Activated naive CD8-positive, alpha-beta T cell treated with anti-CD3 and anti-CD28 coated beads for 36 hours (primary cell): ENCODE measurements at regions not wholly inside any gene's neighbourhood (a gene's known extent, or its start where the extent isn't known, plus 50 kb on each side); places are given as distances from the start of the nearest gene placed in this dataset.

ENCODE experiments used
- DNase-seq: peaks from one replicate; pipeline ENCODE4 v3.0.0; 2021
- H3K27ac Mint-ChIP-seq: one replicate; pipeline ENCODE4 v1.8.0; 2022; ENCODE audit warnings: mild to moderate bottlenecking, moderate library complexity, mixed read lengths
- H3K27me3 Mint-ChIP-seq: one replicate; pipeline ENCODE4 v1.8.0; 2022; ENCODE audit warnings: mild to moderate bottlenecking, mixed read lengths
- H3K36me3 Mint-ChIP-seq: one replicate; pipeline ENCODE4 v1.8.0; 2021; ENCODE audit warnings: mild to moderate bottlenecking, mixed read lengths
- H3K4me1 Mint-ChIP-seq: one replicate; pipeline ENCODE4 v1.8.0; 2021; ENCODE audit warnings: mixed read lengths
- H3K4me3 Mint-ChIP-seq: one replicate; pipeline ENCODE4 v1.8.0; 2022; ENCODE audit warnings: mild to moderate bottlenecking, moderate library complexity, mixed read lengths
- H3K9me3 Mint-ChIP-seq: one replicate; pipeline ENCODE4 v1.8.0; 2022; ENCODE audit warnings: mixed read lengths

GRCh38 chr9:108803428-108804065 lies 52.2 kb downstream of the ACTL7B start:
- no peaks in the 10 kb centered on the region for H3K36me3 Mint-ChIP-seq
- no peaks in the 10 kb centered on the region for H3K4me1 Mint-ChIP-seq
- H3K27me3 Mint-ChIP-seq, result peaks cover 4% of the 10 kb centered on the region
- H3K9me3 Mint-ChIP-seq, result no peaks in the 10 kb centered on the region
- DNase-seq, result no peak
- no peak overlapping the region for H3K27ac Mint-ChIP-seq
- no peak overlapping the region for H3K4me3 Mint-ChIP-seq

- Mint-ChIP-seq H3K36me3 (no peaks in the 10 kb centered on the region), H3K27ac (no peak overlapping the region), H3K4me1 (no peaks in the 10 kb centered on the region), H3K9me3 (no peaks in the 10 kb centered on the region), H3K4me3 (no peak overlapping the region), H3K27me3 (peaks cover 4% of the 10 kb centered on the region)
- no peak for DNase-seq
These were observed 52.8 kb downstream of the ACTL7B start for GRCh38 chr9:108802967-108803366.

DNA sequence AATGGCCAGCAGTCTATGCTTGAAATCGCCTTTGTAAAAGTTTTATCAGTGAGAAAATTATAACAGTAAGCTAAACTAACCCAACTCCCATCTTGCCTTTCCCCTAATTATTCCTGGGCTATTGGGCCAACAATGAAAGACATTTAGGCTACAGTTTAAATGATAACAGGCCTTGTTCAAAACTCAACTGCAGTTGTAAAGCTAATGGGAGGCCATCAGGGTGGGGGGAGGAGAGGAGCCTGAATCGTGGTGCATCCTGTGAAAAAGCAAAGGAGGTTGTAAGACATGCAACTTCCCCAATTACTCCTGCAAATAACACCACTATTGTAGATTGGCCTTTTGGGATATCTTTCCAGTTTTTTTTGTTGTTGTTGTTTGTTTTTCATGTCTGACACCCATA lies 53.8 kb downstream of the ACTL7B start:
- Mint-ChIP-seq H3K27me3 (peaks cover 4% of the 10 kb centered on the region), H3K4me1 (no peaks in the 10 kb centered on the region), H3K27ac (no peak overlapping the region), H3K4me3 (no peak overlapping the region), H3K9me3 (no peaks in the 10 kb centered on the region), H3K36me3 (no peaks in the 10 kb centered on the region)
- no peak for DNase-seq

DNA sequence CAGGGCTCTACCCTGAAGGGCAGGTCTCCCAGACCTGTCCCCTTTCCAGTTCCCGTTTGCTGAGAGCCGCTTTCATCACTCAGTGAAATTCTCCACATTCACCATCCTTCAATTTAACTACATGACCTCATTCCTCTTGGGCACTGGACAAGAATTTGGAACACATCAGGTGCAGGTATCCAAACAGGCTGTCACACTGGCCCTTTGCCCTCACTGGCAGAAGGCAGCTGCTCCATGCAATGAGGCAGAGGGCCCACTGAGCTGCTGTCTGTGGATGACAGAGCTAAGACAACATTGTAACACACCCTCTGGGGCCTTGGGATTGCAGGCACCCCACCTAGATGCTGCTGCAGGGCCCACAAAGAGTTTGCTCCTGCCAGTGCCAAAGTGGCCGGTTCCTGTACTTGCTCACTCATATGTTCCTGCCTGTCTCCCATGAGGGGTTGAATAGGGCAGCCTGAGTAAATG lies 55.1 kb downstream of the ACTL7B start:
- no peaks in the 10 kb centered on the region for H3K9me3 Mint-ChIP-seq
- no peaks in the 10 kb centered on the region for H3K4me1 Mint-ChIP-seq
- DNase-seq, result no peak
- H3K4me3 Mint-ChIP-seq, result no peak overlapping the region
- H3K27me3 Mint-ChIP-seq, result peaks cover 4% of the 10 kb centered on the region
- H3K27ac Mint-ChIP-seq, result no peak overlapping the region
- H3K36me3 Mint-ChIP-seq, result no peaks in the 10 kb centered on the region

DNA sequence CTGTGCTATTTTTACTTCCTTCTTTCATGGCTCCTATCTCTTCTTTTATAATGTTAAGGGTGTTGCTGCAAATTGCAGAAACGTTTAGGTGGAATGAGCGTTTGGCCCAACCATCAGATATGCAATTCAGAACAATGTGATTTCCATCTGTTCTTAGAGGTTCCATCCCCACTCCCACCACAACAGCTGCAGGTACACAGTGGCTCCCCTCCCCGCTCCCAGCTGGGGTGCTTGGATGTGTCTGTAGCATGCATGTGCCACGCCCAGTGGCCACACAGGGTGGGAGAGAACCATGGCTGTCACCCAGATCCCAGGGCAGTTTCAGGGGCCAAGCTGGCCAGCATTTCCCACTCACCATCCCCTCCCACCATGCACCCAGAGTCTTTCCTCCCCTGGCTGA lies 62.2 kb downstream of the ACTL7B start:
- Mint-ChIP-seq H3K4me3 (no peak overlapping the region), H3K4me1 (no peaks in the 10 kb centered on the region), H3K36me3 (no peaks in the 10 kb centered on the region), H3K27ac (no peak overlapping the region), H3K27me3 (no peaks in the 10 kb centered on the region), H3K9me3 (no peaks in the 10 kb centered on the region)
- DNase-seq, result no peak

DNA sequence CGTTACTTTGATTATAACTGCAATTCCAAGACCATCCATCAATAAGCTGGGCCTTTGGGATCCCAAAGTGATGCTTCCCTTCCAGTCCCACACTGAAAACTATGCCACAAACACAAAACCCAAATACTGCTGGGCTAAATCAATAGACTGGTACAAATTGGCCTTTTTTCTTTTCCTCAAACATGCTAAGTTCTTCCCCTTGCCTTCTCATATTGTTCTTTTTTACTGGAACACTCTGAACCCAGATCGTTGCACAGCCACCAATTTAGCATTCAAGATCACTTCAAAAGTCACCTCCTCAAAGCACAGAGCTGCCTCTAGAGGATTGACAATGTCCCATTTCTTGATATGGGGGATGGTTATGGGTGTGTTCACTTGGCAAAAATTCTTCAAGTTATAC lies 66.0 kb downstream of the ACTL7B start:
- no peaks in the 10 kb centered on the region for H3K36me3 Mint-ChIP-seq

GRCh38 chr9:108787690-108788048 lies 68.1 kb downstream of the ACTL7B start:
- no peaks in the 10 kb centered on the region for H3K9me3 Mint-ChIP-seq
- H3K27me3 Mint-ChIP-seq, result peaks cover 3% of the 10 kb centered on the region
- peaks cover 4% of the 10 kb centered on the region for H3K4me1 Mint-ChIP-seq
- H3K27ac Mint-ChIP-seq, result no peak overlapping the region
- H3K4me3 Mint-ChIP-seq, result no peak overlapping the region
- no peak for DNase-seq
- no peaks in the 10 kb centered on the region for H3K36me3 Mint-ChIP-seq

More for the DNA sequence above, 66.0 kb downstream of the ACTL7B start:
- Mint-ChIP-seq H3K9me3 (no peaks in the 10 kb centered on the region), H3K27me3 (no peaks in the 10 kb centered on the region), H3K4me1 (no peaks in the 10 kb centered on the region), H3K27ac (no peak overlapping the region), H3K4me3 (no peak overlapping the region)
- DNase-seq, result no peak

GRCh38 chr9:108786901-108787689 lies 68.7 kb downstream of the ACTL7B start:
- Mint-ChIP-seq H3K9me3 (no peaks in the 10 kb centered on the region), H3K4me1 (peaks cover 4% of the 10 kb centered on the region), H3K27me3 (peaks cover 6% of the 10 kb centered on the region), H3K4me3 (no peak overlapping the region), H3K36me3 (no peaks in the 10 kb centered on the region), H3K27ac (no peak overlapping the region)
- no peak for DNase-seq

GRCh38 chr9:108786322-108786721 lies 69.5 kb downstream of the ACTL7B start:
- peaks cover 13% of the 10 kb centered on the region for H3K27me3 Mint-ChIP-seq

DNA sequence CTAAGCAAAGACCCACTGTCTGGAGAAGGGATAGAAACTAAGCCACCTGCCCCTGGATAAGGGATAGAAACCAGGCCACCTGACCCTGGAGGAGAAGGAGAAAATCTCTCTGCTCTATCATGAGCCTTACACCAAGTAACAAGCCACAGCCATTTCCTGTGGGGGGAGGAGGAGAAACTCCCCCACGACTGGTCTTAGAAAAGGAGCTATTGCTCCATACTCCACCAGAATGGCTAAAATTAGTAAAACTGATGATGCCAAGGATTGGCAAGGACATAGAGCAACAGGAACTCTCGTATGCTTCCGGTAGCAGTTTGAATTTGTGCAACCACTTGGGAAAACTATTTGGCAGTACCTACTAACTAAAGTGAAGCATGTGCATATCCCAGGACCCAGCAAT lies 70.8 kb downstream of the ACTL7B start:
- Mint-ChIP-seq H3K36me3 (no peaks in the 10 kb centered on the region), H3K4me1 (peaks cover 4% of the 10 kb centered on the region), H3K27ac (no peak overlapping the region), H3K27me3 (peaks cover 14% of the 10 kb centered on the region), H3K4me3 (no peak overlapping the region), H3K9me3 (no peaks in the 10 kb centered on the region)
- DNase-seq, result no peak

More at GRCh38 chr9:108786322-108786721, 69.5 kb downstream of the ACTL7B start:
- no peak for DNase-seq
- Mint-ChIP-seq H3K27ac (no peak overlapping the region), H3K9me3 (no peaks in the 10 kb centered on the region), H3K4me1 (peaks cover 4% of the 10 kb centered on the region), H3K4me3 (no peak overlapping the region), H3K36me3 (no peaks in the 10 kb centered on the region)

DNA sequence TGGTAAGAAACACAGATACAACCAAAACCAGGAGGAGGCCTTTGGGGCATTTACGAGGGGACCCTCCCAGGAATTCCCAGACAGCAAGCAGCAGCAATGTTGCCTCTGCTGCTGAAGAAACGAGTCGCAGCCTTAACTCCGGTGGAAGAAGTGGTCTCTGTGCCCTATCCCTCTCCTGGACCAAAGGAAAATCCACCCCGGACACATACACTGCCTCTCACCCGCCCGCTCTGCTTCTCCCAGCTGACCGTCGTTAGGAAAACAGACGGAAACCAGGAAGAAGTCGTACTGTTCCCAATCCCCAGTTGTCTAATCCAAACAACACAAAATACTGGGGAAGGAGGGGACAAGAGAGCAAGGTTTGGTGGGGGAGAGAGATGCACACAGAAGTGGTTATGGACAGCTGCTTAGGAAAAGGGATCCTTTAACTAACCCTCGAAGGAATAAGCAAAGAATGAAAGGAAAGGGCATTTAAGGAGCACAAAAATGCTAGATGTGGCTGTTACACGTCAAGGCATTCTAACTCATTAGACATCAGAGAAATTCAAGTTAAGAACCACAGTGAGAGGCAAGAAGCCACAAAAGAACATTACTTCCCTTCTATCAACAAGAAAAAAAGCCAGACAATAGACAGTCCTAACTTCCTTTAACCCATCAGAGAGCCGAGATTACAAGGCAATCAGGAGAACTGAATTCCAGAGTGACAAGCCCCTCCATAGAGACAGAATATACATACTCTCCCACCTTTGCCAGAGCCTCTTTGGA lies 71.9 kb downstream of the ACTL7B start:
- Mint-ChIP-seq H3K36me3 (no peaks in the 10 kb centered on the region), H3K27ac (no peak overlapping the region), H3K4me1 (peaks cover 4% of the 10 kb centered on the region), H3K4me3 (no peak overlapping the region), H3K27me3 (peaks cover 15% of the 10 kb centered on the region), H3K9me3 (no peaks in the 10 kb centered on the region)
- DNase-seq, result no peak

- Mint-ChIP-seq H3K36me3 (no peaks in the 10 kb centered on the region), H3K4me1 (peaks cover 5% of the 10 kb centered on the region), H3K9me3 (no peaks in the 10 kb centered on the region), H3K4me3 (no peak overlapping the region), H3K27me3 (peaks cover 21% of the 10 kb centered on the region), H3K27ac (no peak overlapping the region)
- no peak for DNase-seq
These were observed 72.5 kb downstream of the ACTL7B start for GRCh38 chr9:108783326-108783725.

DNA sequence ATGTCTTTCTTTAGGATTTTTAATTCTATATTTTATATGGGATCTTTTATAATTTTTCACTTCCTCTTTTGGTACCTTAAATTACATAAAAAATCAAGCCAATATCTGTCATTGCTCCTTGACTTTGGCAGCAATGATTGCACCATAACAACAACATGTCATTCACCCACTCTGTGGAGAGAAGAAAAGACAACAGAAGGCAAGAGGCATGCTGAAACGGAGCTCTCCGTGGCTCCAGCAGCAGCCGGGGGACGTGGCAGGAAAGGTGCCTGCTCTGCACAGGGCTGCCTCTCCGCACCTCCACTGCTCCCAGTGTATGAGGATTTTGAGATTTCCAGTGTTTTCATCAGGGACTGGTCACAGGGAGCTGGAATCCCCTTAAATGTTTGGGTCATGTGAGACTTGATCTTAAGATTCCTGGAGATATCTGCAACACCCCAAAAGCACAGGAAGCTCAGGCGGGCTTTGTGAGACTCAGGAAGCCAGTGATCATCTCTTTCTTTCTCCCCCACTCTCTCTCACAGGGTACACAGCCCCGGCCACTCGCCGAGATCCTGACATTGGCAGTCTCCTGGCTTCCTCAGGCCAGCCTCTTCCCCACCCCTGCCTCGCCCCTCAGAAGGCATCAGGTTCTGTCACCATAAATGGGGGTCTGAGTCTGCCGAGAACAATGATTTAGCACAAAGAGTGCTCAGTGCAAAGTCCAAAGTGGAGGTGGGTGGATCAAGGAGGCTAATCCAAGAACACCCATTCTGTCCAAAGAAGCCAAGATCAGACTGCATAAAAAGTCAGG lies 74.6 kb downstream of the ACTL7B start:
- Mint-ChIP-seq H3K27ac (no peak overlapping the region), H3K9me3 (no peaks in the 10 kb centered on the region), H3K36me3 (no peaks in the 10 kb centered on the region), H3K4me3 (no peak overlapping the region), H3K4me1 (peaks cover 5% of the 10 kb centered on the region), H3K27me3 (peaks cover 22% of the 10 kb centered on the region)
- DNase-seq, result no peak

GRCh38 chr9:108779551-108780325 lies 76.0 kb downstream of the ACTL7B start:
- H3K4me3 Mint-ChIP-seq, result no peak overlapping the region
- no peaks in the 10 kb centered on the region for H3K9me3 Mint-ChIP-seq
- H3K4me1 Mint-ChIP-seq, result peaks cover 5% of the 10 kb centered on the region
- no peak for DNase-seq
- H3K27ac Mint-ChIP-seq, result no peak overlapping the region
- peaks cover 22% of the 10 kb centered on the region for H3K27me3 Mint-ChIP-seq
- H3K36me3 Mint-ChIP-seq, result no peaks in the 10 kb centered on the region
